HG03469 (cell line): ENCODE measurements at regions not wholly inside any gene's neighbourhood (a gene's known extent, or its start where the extent isn't known, plus 50 kb on each side); places are given as distances from the start of the nearest gene placed in this dataset.

Experiments
- ATAC-seq: cut with Tn5 transposase; IDR thresholded peaks from one replicate; pipeline ENCODE4 v1.9.1; 2021; ENCODE audit warnings: mild to moderate bottlenecking, moderate library complexity, moderate number of reproducible peaks; ENCODE audit not compliant: unreplicated experiment

DNA sequence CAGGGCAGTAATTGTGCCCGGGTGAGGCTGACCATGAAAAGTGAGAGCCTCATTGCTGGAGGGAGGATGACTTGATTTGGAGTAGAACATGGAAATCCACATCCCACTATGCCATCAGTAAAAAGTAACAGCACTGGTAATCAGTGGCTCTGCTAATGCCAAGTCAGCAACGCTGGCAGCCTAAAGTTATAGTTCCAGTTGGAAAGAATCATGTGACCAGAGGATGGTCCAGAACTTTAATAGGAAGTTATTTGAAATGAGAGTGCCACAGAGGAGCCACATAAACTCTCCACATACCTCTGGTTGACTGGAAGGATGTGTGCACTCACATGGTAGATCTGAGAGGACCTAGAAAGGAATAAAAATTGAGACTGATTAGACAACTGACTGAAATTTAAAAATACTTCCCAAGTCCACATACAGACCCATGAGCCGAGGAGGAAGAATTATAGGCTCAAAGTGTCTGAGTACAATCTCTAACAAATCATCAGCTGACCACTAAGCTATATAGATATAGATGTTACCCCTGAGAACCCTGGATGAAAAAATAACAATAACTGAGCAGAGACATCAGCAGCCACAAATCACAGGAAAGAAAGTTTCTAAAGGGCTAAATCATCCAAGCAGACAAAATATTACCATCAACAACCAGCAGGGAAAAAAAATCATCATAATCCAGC is 346.8 kb downstream of the STK39 start:
- no peak for ATAC-seq

GRCh38 chr2:167898340-167898739 is 349.1 kb downstream of the STK39 start:
- ATAC-seq: no peak

- no peak for ATAC-seq
Measured at GRCh38 chr2:167891841-167892240, 355.6 kb downstream of the STK39 start.

DNA sequence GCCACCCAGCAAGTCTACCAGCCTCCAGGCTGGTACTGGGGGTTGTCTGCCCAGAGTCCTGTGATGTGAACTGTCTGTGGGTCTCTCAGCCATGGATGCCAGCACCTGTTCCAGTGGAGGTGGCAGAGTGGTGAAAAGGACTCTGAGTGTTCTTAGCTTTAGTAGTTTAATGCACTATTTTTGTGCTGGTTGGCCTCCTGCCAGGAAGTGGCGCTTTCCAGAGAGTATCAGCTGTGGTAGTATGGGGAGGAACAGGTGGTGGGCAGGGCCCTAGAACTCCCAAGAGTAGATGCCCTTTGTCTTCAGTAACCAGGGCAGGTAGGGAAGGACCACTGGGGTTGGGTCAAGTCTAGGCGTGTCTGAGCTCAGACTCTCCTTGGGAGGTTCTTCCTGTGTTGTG is 356.7 kb downstream of the STK39 start:
- no peak for ATAC-seq

- no peak for ATAC-seq
Measured at GRCh38 chr2:167880415-167880814, 367.0 kb downstream of the STK39 start.

- ATAC-seq: no peak
Measured at GRCh38 chr2:167875529-167875928, 371.9 kb downstream of the STK39 start.

DNA sequence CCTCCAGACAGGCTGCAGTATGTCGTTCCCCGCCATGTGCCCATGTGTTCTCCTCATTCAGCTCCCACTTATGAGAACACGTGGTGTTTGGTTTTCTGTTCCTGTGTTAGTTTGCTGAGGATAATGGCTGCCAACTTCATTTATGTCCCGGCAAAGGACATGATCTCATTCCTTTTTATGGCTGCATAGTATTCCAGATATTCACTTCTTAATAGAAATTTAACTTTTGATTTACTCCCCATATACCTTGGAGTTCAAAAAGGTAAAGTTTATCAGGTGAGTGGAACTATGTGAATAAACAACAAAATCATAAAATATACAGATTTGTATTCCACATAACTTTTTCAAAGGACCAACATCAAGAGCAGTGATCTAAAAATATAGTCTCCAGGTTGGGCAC is 372.6 kb downstream of the STK39 start:
- no peak for ATAC-seq

GRCh38 chr2:167871286-167871685 is 376.1 kb downstream of the STK39 start:
- ATAC-seq: no peak

- no peak for ATAC-seq
Measured at GRCh38 chr2:167869200-167869599, 378.2 kb downstream of the STK39 start.

- no peak for ATAC-seq
Measured at GRCh38 chr2:167863377-167863776, 384.0 kb downstream of the STK39 start.

DNA sequence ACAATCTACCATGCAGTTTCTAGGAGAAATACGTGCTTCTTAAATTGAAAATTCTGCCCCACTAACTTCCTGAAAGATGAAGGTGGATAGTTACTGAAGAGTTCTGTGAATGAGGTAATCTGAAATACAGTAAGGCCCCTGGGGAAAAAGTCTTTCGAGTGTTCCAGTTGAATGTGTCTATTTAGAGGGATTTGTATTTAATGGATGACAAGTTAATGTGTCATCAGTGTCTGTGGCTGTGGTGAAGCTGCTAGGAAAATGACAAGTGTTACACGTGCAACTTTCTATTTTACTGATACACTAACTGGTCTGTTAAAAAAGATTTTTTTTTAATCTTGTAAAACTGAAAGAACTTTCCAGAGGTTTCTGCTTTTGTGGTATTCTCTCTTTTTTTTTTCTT is 384.6 kb downstream of the STK39 start:
- ATAC-seq: peak; percentile 69

DNA sequence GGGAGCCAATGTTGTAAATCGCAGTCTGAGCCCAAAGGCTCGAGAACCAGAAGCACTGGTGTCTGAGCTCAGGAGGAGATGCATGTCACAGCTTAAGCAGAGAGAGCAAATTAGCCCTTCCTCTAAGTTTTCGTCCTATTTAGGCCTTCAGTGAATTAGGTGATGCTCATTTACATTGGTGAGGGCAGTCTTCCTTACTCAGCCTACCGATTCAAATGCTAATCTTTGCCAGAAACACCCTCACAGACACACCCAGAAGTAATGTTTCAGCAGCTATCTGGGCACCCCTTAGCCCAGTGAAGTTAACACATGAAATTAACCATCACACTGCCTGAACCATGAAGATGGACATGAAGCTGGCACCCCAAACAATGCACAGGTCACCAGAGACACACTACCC is 385.1 kb downstream of the STK39 start:
- ATAC-seq: no peak

GRCh38 chr2:167861574-167862193 is 385.7 kb downstream of the STK39 start:
- no peak for ATAC-seq

GRCh38 chr2:167860082-167860481 is 387.3 kb downstream of the STK39 start:
- no peak for ATAC-seq

GRCh38 chr2:167859676-167860075 is 387.7 kb downstream of the STK39 start:
- no peak for ATAC-seq

GRCh38 chr2:167858086-167858485 is 389.3 kb downstream of the STK39 start:
- no peak for ATAC-seq

DNA sequence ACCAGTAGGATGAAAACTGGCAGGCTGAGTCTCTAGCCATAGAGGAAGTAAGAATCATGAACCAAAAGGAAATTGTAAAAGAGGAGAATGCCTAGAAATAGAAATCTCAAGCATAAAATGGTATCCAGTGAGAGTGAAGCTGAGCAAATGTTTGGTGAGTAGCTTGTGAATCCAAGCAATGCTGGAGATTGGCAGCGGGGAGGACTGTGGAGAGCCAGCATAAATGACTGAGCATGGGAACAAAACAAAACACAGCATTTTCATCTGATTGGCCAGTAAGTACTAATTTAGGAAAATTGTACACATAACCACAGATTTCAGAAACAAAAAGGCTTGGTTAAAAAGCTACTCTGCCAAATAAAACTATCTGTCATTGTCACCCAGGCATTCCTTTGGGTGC is 390.0 kb downstream of the STK39 start:
- ATAC-seq: no peak

GRCh38 chr2:167856190-167856589 is 391.2 kb downstream of the STK39 start:
- ATAC-seq: no peak

- ATAC-seq: no peak
Measured at GRCh38 chr2:167855211-167855610, 392.2 kb downstream of the STK39 start.

DNA sequence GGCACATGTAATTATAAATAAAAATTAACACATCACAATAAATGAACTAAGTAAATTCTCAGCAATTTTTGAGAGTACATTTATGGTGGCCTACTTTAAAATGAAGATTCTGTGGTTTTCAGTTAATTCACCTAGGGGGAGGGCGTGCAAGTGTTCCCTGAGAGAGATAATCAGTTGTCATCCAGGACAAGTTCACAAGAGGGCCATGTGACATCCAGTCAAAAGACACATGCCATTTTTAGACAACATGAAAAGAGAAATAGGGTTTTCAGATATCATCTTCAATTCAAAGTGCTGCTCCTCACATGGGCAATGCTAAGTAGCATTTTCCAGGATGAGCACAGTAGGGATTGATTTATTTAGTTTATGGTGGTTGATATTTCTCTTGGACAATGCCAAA is 393.7 kb downstream of the STK39 start:
- ATAC-seq: no peak

DNA sequence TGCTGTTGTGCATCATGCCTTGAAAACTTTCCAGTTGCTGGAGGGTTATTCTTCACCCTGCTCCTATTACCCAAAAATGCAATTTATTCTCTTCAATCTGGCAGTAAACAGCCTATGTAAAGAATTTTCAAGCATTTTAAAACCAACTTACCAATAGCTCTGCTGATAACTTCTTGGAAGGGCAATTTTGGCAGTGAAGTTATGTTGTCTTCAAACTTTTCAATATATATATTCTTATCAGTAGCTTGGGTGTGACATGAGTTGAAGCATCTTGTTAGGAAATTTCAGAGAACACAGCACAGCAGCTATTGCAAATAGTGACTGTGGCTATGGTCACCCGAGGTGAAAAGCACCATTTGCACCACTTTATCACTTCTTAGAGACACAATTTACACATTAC is 395.5 kb downstream of the STK39 start:
- ATAC-seq: no peak

DNA sequence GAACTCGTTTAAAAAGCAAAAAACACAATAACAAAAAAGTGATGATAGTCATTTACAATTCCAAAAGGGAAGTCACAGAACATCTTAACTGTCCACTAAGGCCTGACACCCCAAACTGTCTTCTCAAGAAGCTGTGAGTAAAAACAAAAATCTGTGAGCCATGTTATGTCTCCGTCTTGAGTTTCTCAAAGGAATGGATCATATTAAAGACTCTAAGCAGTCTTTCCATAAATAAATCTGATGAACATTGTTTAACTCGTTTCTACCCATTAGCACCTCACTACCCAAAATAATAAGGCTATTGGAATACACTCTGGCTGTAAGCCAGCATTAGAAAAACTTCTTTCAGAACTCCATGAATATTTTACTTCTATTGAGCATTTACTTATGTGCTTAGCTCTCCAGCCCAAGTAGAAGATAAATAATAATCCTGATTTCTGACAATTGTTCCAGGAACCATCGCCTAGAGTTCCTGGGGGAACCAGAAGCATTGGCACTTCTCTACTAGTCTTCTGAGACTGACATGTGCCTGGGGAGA is 396.0 kb downstream of the STK39 start:
- ATAC-seq: no peak
